Activated naive CD4-positive, alpha-beta T cell treated with anti-CD3 and anti-CD28 coated beads for 36 hours (primary cell): ENCODE measurements at regions not wholly inside any gene's neighbourhood (a gene's known extent, or its start where the extent isn't known, plus 50 kb on each side); places are given as distances from the start of the nearest gene placed in this dataset.

Source experiments
- CTCF ChIA-PET: fragments of 350-600 bp; sonication (Branson Sonifier 250); formaldehyde crosslinking; loops from one replicate; lab custom pipeline; 2021; ENCODE audit warnings: antibody characterized with exemption; lab: Charles Lee
- DNase-seq: peaks from one replicate; pipeline ENCODE4 v3.0.0-alpha.2; 2020
- H3K27ac Mint-ChIP-seq: one replicate; pipeline ENCODE4 v1.8.0; 2021; ENCODE audit warnings: mild to moderate bottlenecking, mixed read lengths
- H3K27me3 Mint-ChIP-seq: one replicate; pipeline ENCODE4 v1.8.0; 2021; ENCODE audit warnings: low read depth, mixed read lengths
- H3K36me3 Mint-ChIP-seq: one replicate; pipeline ENCODE4 v1.8.0; 2021; ENCODE audit warnings: low read depth, mixed read lengths
- H3K4me1 Mint-ChIP-seq: one replicate; pipeline ENCODE4 v1.8.0; 2021; ENCODE audit warnings: low read depth, mixed read lengths
- H3K4me3 Mint-ChIP-seq: one replicate; pipeline ENCODE4 v1.8.0; 2021; ENCODE audit warnings: mild to moderate bottlenecking, moderate library complexity, mixed read lengths
- H3K9me3 Mint-ChIP-seq: one replicate; pipeline ENCODE4 v1.8.0; 2021; ENCODE audit warnings: mixed read lengths
- intact Hi-C: fragments of 100-400 bp; cut with micrococcal nuclease; formaldehyde crosslinking; loops from one replicate; pipeline ENCODE4 v1.15.1; 2023

DNA sequence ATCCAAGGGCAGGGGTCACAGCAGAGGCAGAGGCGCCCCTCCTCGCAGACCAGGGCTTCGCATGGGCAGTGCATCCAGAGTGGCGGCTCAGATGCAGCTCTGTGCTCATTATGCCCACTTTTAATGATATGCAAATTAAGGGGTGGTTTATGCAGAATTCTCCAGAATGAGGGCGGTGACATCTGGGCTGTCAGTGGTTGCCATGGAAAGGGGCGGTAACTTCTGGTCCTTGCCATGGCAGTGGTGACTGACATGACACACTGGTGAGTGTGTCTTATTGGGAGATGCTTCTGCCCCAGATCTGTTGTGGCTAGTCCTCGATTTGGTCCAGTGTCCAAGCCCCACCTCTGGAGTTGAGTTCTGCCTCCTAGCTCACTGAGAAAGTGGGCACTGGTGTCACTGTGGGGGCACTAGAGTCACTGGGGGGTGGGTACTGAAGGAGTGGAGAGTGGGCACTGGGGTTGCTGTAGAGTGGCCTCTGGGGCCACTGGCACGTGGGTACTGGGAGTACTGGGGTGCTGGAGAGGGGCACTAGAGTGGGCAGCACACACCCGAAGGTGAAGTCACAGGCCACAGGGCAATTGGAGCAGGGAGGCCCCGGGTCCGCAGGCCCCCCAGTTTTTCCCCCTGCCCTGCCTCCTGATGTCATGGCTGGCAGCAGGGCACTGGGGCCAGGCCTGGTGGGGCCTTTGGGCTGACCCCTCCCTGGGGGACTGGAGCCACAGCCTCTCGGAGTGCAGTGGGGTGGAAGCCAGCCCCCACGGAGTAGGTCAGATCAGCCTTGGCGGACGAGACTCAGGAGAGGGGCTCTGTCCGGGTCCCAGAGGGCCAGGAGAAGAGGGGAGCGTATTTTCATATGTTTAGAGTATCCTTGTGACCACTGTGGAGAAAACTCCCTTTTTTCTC, 98.6 kb upstream of the NKX1-1 start:
- intact Hi-C loops: no loop called here

DNA sequence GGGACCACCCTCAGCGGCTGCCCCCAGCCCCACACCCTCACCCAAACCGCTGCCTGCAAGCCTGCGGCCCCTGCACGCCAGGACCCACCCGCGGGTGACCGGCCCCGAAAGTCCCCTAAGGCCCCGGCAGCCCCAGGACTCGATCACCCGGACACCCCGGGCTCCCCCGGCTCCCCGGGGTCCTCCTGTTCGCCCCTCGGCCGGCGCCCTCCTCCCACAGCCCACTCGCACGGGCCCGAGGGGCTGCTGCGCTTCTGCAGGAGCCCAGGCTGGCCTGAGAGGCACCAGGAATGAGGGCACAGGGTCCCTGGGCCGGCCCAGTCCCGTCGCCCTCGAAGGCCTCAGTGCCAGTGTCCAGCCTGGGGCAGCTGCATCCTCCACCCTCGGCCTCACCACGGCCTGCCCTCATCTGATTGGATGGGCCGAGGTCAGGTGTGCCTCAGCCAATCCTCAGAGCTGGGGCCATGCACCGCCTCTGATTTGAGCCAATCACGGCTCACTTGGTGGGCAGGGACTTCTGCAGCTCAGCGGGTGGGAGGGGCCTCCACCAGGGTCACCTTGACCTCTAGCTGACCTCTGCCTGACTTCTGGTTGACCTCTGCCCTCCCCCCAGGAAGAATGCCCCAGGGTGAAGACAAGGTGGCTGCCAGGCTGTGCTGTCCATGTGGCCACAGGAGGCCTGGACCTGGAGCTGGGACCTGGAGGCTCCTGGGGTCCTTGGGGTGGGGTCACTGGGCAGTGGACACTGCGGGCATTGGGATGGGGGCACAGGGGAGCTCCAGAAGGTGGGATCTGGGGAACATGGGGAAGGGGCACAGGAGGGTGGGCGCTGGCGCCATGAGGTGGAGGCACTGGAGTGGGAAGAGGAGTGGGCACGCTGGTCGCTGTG, 97.6 kb upstream of the NKX1-1 start:
- CTCF ChIA-PET: interaction anchor here (0.9 kb wide), 1 partner anchor 9 kb away, joined by 3 read pairs; no protein-coding TSS in a partner anchor
- H3K4me1 Mint-ChIP-seq: no peaks in the 10 kb centered on the region

More for the DNA sequence above, 98.6 kb upstream of the NKX1-1 start:
- Mint-ChIP-seq H3K36me3 (no peaks in the 10 kb centered on the region), H3K27ac (no peak overlapping the region), H3K4me3 (no peak overlapping the region), H3K27me3 (peaks cover 5% of the 10 kb centered on the region), H3K4me1 (no peaks in the 10 kb centered on the region), H3K9me3 (no peaks in the 10 kb centered on the region)
- CTCF ChIA-PET: interaction anchor here (0.9 kb wide), 1 partner anchor 8 kb away, joined by 3 read pairs; no protein-coding TSS in a partner anchor
- DNase-seq: no peak

GRCh38 chr4:1502976-1503375, 96.7 kb upstream of the NKX1-1 start:
- Mint-ChIP-seq H3K9me3 (no peaks in the 10 kb centered on the region), H3K4me3 (no peak overlapping the region), H3K27me3 (peaks cover 4% of the 10 kb centered on the region), H3K27ac (no peak overlapping the region), H3K36me3 (no peaks in the 10 kb centered on the region), H3K4me1 (no peaks in the 10 kb centered on the region)
- CTCF ChIA-PET: no interaction called here
- intact Hi-C loops: no loop called here
- DNase-seq: no peak

More for the DNA sequence above, 97.6 kb upstream of the NKX1-1 start:
- Mint-ChIP-seq H3K9me3 (no peaks in the 10 kb centered on the region), H3K36me3 (no peaks in the 10 kb centered on the region), H3K4me3 (no peak overlapping the region), H3K27ac (no peak overlapping the region), H3K27me3 (peaks cover 5% of the 10 kb centered on the region)
- intact Hi-C loops: no loop called here
- DNase-seq: no peak

DNA sequence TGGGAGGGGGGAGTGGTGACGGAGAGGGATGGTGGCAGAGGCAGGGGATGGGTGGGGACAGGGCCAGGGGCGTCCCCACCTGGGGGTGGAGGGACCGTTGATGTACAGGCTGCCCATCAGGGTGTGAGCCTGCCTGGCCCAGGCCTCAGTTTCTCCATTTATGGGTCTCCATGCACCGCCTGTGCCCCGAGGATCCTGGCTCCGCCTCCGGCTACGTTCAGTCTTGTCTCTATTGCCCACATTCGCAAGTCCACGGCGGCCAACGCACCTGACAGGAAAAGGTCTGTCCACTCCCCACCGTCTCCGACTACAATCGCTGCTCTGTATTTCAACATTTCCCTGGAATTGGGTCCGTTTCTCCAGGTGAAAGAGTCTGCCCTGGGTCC, 96.3 kb upstream of the NKX1-1 start:
- no peak overlapping the region for H3K4me3 Mint-ChIP-seq
- intact Hi-C loops: no loop called here
- no peak overlapping the region for H3K27ac Mint-ChIP-seq
- DNase-seq: no peak
- peaks cover 3% of the 10 kb centered on the region for H3K27me3 Mint-ChIP-seq
- no peaks in the 10 kb centered on the region for H3K36me3 Mint-ChIP-seq
- H3K4me1 Mint-ChIP-seq: no peaks in the 10 kb centered on the region
- CTCF ChIA-PET: no interaction called here
- no peaks in the 10 kb centered on the region for H3K9me3 Mint-ChIP-seq

GRCh38 chr4:1501754-1502500, 95.7 kb upstream of the NKX1-1 start:
- peaks cover 3% of the 10 kb centered on the region for H3K27me3 Mint-ChIP-seq
- H3K4me3 Mint-ChIP-seq: no peak overlapping the region
- H3K36me3 Mint-ChIP-seq: no peaks in the 10 kb centered on the region
- H3K4me1 Mint-ChIP-seq: no peaks in the 10 kb centered on the region
- no peak for DNase-seq
- no peak overlapping the region for H3K27ac Mint-ChIP-seq
- CTCF ChIA-PET: no interaction called here
- intact Hi-C loops: no loop called here
- H3K9me3 Mint-ChIP-seq: no peaks in the 10 kb centered on the region

DNA sequence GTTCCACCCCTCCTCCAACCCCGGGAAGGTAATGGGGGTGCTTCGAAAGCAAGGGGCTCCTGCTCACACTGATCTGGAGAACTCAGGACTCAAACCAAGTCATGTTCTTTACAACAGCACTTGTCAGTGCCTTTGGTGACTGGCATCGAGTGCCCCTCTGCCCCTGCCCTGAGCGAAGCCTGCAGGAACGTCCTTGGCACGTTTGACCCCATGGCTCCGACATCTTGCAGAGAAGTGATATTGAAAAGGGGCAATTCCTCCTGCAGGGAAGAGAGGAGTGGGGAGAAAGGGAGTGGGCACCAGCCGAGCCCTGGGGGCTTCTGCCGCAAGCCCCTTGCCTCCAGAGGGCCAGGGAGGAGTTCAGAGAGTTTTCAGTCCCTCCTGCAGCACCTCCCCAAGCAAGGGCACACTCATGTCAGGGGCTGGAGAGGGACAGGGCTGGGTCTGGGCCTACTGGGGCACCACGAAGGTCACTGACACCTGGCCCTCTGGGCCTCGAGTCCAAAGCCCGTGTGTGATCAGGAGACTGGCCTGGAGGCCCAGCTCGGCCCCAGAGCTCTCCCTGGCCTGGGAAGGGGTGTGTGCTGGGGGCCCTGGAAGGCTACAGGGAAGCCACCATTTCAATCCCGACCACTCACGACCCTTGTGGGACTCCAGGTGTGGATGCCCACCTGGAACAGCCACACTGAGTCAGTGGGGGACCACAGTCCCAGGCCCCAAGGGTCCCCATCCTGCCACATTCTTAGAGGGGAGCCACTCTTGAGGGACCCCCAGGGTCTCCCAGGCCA, 94.9 kb upstream of the NKX1-1 start:
- no peak for DNase-seq
- Mint-ChIP-seq H3K36me3 (no peaks in the 10 kb centered on the region), H3K27me3 (no peaks in the 10 kb centered on the region), H3K4me3 (no peak overlapping the region), H3K27ac (no peak overlapping the region), H3K9me3 (no peaks in the 10 kb centered on the region), H3K4me1 (no peaks in the 10 kb centered on the region)
- intact Hi-C loops: no loop called here
- CTCF ChIA-PET: no interaction called here

DNA sequence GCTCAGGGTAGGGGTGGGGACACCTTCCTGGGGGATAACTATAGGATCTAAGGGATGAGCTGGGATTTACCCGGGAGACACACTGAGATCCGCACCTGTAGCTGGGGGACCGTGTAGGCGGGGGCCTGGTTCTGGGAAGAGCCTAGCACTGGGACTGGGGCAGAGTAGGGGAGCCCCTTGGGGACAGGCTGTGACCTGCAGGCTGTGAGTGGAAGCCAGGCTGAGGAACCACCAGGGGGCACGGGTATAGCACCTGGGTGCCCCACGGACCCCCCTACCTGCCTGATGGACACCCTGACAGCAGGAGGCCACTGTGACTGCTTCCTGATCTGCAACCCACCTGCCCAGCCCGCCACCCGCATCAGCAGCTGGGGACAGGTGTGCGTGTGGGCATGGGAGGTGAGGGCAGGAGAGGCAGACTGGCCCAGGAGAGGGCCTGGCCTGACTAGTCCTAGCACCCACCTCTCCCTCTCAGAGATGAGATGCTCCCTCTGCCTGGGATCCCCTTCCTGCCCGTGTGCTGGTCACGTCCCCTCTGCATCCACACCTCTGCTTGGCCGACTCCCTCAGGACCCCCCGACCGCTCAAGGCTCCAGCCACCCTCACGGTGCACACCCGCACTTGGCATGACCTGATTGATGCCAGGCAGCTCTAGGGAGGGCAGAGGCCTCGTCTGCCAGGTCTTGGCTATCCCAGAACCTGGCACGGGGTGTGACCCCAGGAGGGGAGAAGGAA, 94.2 kb upstream of the NKX1-1 start:
- no peaks in the 10 kb centered on the region for H3K9me3 Mint-ChIP-seq
- no peaks in the 10 kb centered on the region for H3K27me3 Mint-ChIP-seq
- intact Hi-C loops: no loop called here
- no peaks in the 10 kb centered on the region for H3K36me3 Mint-ChIP-seq
- CTCF ChIA-PET: interaction anchor here (0.6 kb wide), 1 partner anchor 808 kb away, joined by 4 read pairs; no protein-coding TSS in a partner anchor
- H3K27ac Mint-ChIP-seq: no peak overlapping the region
- no peak for DNase-seq
- no peak overlapping the region for H3K4me3 Mint-ChIP-seq
- H3K4me1 Mint-ChIP-seq: no peaks in the 10 kb centered on the region

DNA sequence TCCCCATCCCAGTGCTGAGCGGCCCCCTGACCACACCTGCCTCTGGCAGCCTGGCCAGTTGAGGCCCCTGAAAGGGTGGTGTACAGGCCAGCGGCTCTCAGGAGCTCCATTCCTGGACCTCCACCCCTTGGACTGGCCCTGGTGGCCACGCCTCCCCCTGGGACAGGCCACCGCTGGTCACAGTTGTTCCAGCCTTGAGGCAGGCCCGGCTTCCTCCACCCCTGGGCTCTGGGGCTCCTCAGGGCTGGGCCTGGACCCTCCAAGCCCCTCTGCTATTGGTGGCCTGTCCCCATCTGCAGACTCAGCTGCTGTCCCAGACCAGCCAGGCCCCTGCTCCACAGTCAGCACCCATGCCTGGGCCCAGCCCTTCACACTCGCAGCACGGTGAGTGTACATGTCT, 93.2 kb upstream of the NKX1-1 start:
- intact Hi-C loops: no loop called here
- Mint-ChIP-seq H3K27ac (no peak overlapping the region), H3K9me3 (no peaks in the 10 kb centered on the region), H3K4me3 (no peak overlapping the region), H3K36me3 (no peaks in the 10 kb centered on the region), H3K4me1 (no peaks in the 10 kb centered on the region), H3K27me3 (no peaks in the 10 kb centered on the region)
- CTCF ChIA-PET: interaction anchor here (0.6 kb wide), 2 partner anchors 112 to 807 kb away, joined by 3 to 4 read pairs; no protein-coding TSS in a partner anchor
- no peak for DNase-seq

- Mint-ChIP-seq H3K9me3 (no peaks in the 10 kb centered on the region), H3K27ac (no peak overlapping the region), H3K4me3 (no peak overlapping the region), H3K36me3 (no peaks in the 10 kb centered on the region), H3K4me1 (no peaks in the 10 kb centered on the region), H3K27me3 (peaks cover 2% of the 10 kb centered on the region)
- no peak for DNase-seq
- intact Hi-C loops: no loop called here
- CTCF ChIA-PET: no interaction called here
Observed at GRCh38 chr4:1497189-1497801, 91.1 kb upstream of the NKX1-1 start.

- DNase-seq: no peak
- no peak overlapping the region for H3K4me3 Mint-ChIP-seq
- no peak overlapping the region for H3K27ac Mint-ChIP-seq
- no peaks in the 10 kb centered on the region for H3K36me3 Mint-ChIP-seq
- intact Hi-C loops: no loop called here
- CTCF ChIA-PET: no interaction called here
- H3K27me3 Mint-ChIP-seq: peaks cover 2% of the 10 kb centered on the region
- H3K4me1 Mint-ChIP-seq: no peaks in the 10 kb centered on the region
- no peaks in the 10 kb centered on the region for H3K9me3 Mint-ChIP-seq
Observed at GRCh38 chr4:1496116-1496642, 89.9 kb upstream of the NKX1-1 start.
